Activated naive CD4-positive, alpha-beta T cell treated with Interleukin-2 at 50 U/mL for 16 hours (primary cell): ENCODE measurements at regions not wholly inside any gene's neighbourhood (a gene's known extent, or its start where the extent isn't known, plus 50 kb on each side); places are given as distances from the start of the nearest gene placed in this dataset.

ENCODE experiments used
- DNase-seq: peaks from one replicate; pipeline ENCODE4 v3.0.0-alpha.2; 2020

DNA sequence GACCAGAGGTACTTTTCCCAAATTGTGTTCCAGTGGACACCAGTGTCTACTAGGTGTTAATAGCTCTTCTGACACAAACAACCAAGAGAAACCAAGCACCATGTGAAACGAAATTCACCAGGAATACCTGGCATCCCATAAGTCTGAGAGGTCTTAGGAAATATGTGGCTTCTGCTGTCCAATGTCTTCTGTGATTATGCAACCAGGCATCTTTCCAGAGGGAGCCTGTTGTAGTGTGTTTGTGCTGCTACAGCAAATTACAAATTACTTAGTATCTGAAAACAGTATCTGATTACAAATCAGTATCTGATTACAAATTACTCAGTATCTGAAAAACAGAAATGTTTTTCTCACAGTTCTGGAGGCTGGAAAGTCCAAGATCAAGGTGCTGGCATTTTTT is 133.6 kb upstream of the NPVF start:
- no peak for DNase-seq

DNA sequence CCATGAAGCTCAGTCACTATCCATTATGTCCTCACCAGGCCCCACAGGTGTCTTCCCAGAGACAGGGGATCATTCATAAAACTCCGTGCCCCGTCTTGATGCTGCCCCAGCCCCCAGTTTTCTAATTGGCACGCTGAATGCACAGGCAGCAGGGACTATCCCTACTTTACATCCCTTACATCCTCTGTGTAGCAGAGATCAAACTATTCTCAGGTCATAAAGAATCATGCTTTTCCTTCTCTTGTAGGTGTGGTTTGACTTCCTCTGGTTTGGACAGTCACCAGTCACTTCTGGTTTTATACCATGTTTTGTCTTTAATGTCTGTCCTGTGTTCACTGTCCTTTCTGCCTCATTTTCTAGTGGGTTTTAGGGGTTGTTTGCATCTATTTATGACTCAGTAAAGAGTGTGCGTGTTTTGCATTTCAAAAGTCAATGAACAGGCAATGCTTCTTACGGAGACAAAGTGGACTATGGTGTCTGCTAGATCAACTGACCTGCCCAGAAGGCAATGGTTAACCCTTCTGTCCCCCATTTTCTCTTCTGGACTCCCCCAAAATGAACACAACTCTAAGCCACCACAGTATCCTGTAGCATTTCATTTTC is 140.4 kb upstream of the NPVF start:
- no peak for DNase-seq

- DNase-seq, result no peak
Measured at GRCh38 chr7:25369786-25370185, 141.5 kb upstream of the NPVF start.

DNA sequence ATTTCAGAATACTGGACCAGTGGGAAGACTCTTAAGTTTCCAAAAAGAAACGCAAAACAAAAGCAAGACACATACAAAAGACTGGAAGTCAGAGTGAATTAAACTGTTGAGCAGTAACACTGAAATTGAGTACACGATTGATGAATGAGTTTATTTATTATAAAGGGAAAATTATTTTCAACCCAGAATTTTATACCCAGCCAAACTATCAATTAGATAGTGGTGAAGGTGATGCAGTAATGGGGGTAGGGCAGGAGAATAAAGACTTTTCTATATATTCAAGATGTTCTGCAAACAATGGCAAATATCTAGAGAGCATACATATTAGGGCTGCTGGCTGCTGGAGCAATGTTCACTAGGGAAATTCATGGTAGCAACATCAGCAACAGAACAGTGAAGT is 143.7 kb upstream of the NPVF start:
- DNase-seq, result no peak

GRCh38 chr7:25375805-25376600 is 147.7 kb upstream of the NPVF start:
- DNase-seq, result no peak

- DNase-seq, result no peak
Measured at GRCh38 chr7:25379351-25380300, 151.3 kb upstream of the NPVF start.

- DNase-seq, result no peak
Measured at GRCh38 chr7:25381818-25382589, 153.7 kb upstream of the NPVF start.

DNA sequence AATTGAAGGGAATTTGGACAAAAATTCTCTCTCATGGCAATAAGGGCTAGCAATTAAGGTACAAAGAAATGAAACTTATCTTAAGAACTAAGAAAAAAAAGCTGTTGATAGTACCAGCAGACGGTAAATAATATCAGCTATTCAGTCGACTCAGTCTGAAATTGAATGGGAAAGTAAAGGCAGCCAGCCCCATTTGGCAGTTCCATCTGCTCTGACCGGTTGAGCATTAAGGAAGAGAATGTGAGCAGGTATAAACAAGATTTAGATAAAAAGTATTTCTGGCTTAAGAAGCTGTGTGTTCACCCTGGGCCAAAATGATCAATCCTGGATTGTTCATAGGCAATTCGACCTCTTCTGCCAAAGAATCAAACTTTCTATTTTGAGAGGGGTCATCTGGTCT is 154.6 kb upstream of the NPVF start:
- DNase-seq, result no peak

DNA sequence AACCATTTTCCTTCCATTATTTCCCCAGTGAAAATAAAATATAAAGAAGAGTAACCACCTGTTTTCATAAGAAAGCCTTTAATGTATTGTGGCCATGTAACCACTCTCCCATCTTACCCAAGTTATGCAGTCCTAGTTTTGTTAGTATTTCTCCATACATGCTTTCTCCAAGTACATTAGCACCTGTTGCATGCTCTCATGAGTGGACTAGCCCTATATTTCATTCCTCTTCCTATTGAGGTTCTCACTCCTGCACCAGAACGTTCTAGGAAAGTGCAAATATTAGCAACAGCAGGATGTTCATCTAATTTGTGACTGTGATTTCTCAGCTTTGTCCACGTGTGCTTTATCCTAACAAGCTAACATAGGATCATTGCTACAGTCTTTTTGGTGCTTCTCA is 155.1 kb upstream of the NPVF start:
- DNase-seq, result no peak

- DNase-seq, result no peak
Measured at GRCh38 chr7:25384788-25385505, 156.7 kb upstream of the NPVF start.

- no peak for DNase-seq
Measured at GRCh38 chr7:25385506-25386136, 157.3 kb upstream of the NPVF start.

DNA sequence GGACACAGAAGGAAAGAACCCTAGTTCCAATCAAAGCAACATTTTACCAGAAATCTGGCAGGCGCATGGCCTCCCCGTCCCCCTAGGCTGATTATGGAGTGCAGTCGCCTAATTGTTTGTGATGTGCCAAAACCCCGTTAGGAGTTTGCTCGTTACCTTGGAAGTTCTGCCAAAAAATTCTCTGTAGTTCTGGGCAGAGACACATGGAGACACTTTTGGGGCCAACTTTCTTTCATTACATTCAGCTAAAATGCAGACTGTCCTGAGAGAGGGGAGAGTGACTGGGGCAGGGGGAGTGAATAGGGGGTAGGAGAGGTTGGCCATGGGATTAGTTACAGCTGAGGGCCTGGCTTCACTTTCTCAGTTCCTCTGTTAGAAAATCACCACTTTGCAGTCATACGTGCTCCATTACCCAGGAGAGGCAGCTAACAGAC is 158.0 kb upstream of the NPVF start:
- no peak for DNase-seq

GRCh38 chr7:25388681-25389080 is 160.4 kb upstream of the NPVF start:
- no peak for DNase-seq

GRCh38 chr7:25389489-25390106 is 161.3 kb upstream of the NPVF start:
- no peak for DNase-seq

GRCh38 chr7:25391295-25391861 is 163.1 kb upstream of the NPVF start:
- DNase-seq, result no peak

GRCh38 chr7:25391961-25392587 is 163.8 kb upstream of the NPVF start:
- no peak for DNase-seq

- DNase-seq, result no peak
Measured at GRCh38 chr7:25392588-25393338, 164.5 kb upstream of the NPVF start.

DNA sequence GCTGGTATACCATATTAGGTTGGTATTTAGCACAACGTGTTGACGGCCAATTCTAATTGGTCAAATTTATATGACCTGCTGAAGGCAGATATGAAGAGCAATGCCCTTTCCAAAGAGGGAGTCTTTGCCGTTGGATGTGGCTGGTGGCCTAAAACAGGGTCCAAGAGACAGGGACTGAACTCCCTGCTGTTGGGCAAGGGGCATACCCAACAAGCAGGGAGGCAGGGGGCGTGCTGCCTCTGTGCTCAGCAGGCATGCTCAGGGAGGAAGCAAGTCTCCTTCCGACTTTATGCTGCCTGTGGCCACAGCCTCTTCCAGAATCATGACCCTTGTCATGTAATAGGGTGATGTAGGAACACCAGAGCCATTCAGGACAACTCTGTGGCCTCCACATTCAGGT is 167.7 kb upstream of the NPVF start:
- DNase-seq, result no peak

DNA sequence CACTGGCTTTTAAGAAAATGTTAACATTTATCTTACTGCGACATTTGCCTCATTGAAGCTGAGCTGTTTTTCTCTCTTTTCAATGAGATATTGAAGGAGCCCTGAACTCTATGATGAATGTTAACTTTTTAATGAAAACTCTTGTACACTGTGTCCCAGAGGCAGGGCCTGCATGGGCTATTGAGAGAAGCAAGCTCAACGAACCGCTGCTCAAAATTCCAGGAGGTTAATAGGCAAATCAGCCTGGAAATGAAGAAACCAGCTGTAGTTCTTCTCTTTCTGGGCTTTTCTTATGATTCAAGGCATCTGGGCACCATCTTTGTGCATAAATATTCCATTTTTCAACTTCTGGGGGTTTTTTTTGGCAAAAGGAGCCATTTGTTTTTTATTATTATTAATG is 168.4 kb upstream of the NPVF start:
- no peak for DNase-seq

DNA sequence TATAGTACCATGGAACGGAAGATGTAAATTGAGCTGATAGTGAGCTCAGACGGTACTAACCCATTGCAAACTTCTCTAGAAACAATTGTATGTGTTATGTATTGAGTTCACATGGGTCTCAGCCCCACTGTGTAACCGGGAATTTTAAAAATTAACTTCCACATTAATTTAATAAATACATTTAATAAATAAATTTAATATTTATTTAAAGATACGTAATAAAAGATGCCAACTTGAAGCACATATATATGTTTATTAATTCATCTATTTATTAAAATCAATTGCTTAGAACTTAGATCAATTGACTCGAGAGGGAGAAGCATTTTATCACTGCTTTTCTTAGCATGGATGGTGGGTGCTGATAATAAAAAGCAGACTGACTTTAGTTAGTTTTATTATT is 170.1 kb upstream of the NPVF start:
- DNase-seq, result no peak
